ENCODE measurements at regions not wholly inside any gene's neighbourhood (a gene's known extent, or its start where the extent isn't known, plus 50 kb on each side); places are given as distances from the start of the nearest gene placed in this dataset.

- no peak for TF ChIP-seq FOXP2 (optimal IDR thresholded peaks at IDR 0.05; ENCODE audit: borderline replicate concordance, extremely low read depth, extremely low read length, insufficient read depth)
- TF ChIP-seq REST (IDR thresholded peaks at IDR 0.05; ENCODE audit: insufficient read depth in 1 of 2, low read depth in 2 of 2, low read length in 2 of 2), result no peak
- TF ChIP-seq POLR2AphosphoS5 (IDR thresholded peaks at IDR 0.05; ENCODE audit: low read depth, low read length), result no peak
- TF ChIP-seq TAF1 (IDR thresholded peaks at IDR 0.05; ENCODE audit: borderline replicate concordance, insufficient read depth, low read length), result no peak
- TF ChIP-seq SIN3A (IDR thresholded peaks at IDR 0.05; ENCODE audit: borderline replicate concordance, insufficient read depth, low read length), result no peak
Measured at GRCh38 chr17:77493901-77494663, 353.3 kb downstream of the SEC14L1 start.

Measured in PFSK-1 (cell line).